Right lobe of liver (tissue), 6 donors: ENCODE measurements at regions not wholly inside any gene's neighbourhood (a gene's known extent, or its start where the extent isn't known, plus 50 kb on each side); places are given as distances from the start of the nearest gene placed in this dataset.

Source experiments
- ATAC-seq, 4 donors: fragments of 200-7000 bp; cut with Tn5 transposase; one replicate each; pipeline ENCODE4 v1.9.1; 2020; ENCODE audit warnings: mild to moderate bottlenecking in 4 of 4, moderate library complexity in 4 of 4
- DNase-seq, 3 donors: peaks; one replicate each; pipeline ENCODE4 v3.0.0-alpha.2; 2020
- H3K27ac ChIP-seq, 3 donors: fragments of 200-600 bp; one replicate each; pipeline ENCODE4 v1.8.0; 2022
- H3K27me3 ChIP-seq, 2 donors: fragments of 200-600 bp; one replicate each; pipeline ENCODE4 v1.8.0; 2022
- H3K36me3 ChIP-seq, 4 donors: fragments of 200-600 bp; sonication (generic) in 1 of 4; one replicate each; pipeline versions ENCODE4 v1.5.1 to v1.8.0; 2017 to 2022; ENCODE audit warnings: control low read depth in 1 of 4
- H3K4me1 ChIP-seq, 4 donors: fragments of 200-600 bp; sonication (generic) in 1 of 4; one replicate each; pipeline versions ENCODE4 v1.5.1 to v1.8.0; 2017 to 2022; ENCODE audit warnings: control low read depth in 1 of 4
- H3K4me3 ChIP-seq, 3 donors: fragments of 200-600 bp; one replicate each; pipeline ENCODE4 v1.8.0; 2022
- H3K9me3 ChIP-seq, 4 donors: fragments of 200-600 bp; sonication (generic) in 1 of 4; one replicate each; pipeline versions ENCODE4 v1.5.1 to v1.8.0; 2017 to 2022; ENCODE audit warnings: control low read depth in 1 of 4
- POLR2A ChIP-seq: fragments of 450-650 bp; IDR thresholded peaks from one replicate; pipeline ENCODE4 v1.6.1; 2017; ENCODE audit warnings: antibody characterized with exemption, mild to moderate bottlenecking
- WGBS: methylation state at CpG from one replicate; pipeline ENCODE4 v1.1.6; 2018; ENCODE audit warnings: low coverage, low lambda C conversion rate; ENCODE audit not compliant: insufficient coverage; ENCODE audit errors: missing lambda C conversion rate; 5-methylcytosine and 5-hydroxymethylcytosine counted together
- intact Hi-C, 2 donors: fragments of 100-400 bp; cut with DNase I; formaldehyde crosslinking; loops; one replicate each; pipeline versions ENCODE4 v1.11.2 to v1.14.1; 2022
- TF ChIP-seq, protein P1 (sequence below), 4 donors: fragments of 200-600 bp in 3 of 4; fragments of 450-650 bp in 1 of 4; IDR thresholded peaks; one replicate each; pipeline versions ENCODE4 v1.5.1 to v1.8.0; 2016 to 2022; ENCODE audit warnings: antibody characterized with exemption in 4 of 4, mild to moderate bottlenecking in 2 of 4
- donor health status: DM: no; HTN: yes; CAD: no.
- donor health status: DM: no; HTN: no; CAD: no.
- donor health status: DM: no; HTN: no; CAD: no.
- donor health status: DM: no; HTN: yes; CAD: no.
- donor health status: DM: no; HTN: yes; CAD: no.

DNA sequence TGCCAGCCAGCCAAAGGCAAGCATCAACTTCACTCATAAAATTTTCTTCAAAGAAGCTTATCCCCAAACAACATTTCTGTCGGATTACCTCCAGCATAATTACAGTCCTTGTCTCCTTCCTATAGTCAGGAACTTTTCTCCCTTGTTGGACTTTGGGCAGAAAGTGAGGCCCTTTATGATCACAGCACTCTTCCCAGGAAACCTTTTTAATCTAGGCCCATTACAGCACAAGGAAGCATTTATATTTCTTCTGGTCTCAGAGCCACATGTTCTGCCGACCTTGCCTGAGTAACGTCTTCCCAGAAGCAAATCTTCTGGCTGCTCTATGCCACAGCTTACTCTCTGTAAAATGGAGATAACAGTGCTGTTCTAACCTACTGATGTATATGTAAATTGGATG is 437.2 kb upstream of the SLC35B3 start:
- intact Hi-C loops, result no loop called here
- 85% methylated on average over 3 of the region's 3 CpGs for WGBS
- no peak overlapping the region for H3K4me3 ChIP-seq
- no peak overlapping the region for H3K27ac ChIP-seq
- no peaks in the 10 kb centered on the region for H3K9me3 ChIP-seq
- no peaks in the 10 kb centered on the region for H3K36me3 ChIP-seq
- H3K27me3 ChIP-seq, result no peaks in the 10 kb centered on the region
- no peaks in the 10 kb centered on the region for H3K4me1 ChIP-seq
- ATAC-seq, result no peak
- no peak for DNase-seq
- no peak for TF ChIP-seq POLR2A
- TF ChIP-seq, protein P1, sequence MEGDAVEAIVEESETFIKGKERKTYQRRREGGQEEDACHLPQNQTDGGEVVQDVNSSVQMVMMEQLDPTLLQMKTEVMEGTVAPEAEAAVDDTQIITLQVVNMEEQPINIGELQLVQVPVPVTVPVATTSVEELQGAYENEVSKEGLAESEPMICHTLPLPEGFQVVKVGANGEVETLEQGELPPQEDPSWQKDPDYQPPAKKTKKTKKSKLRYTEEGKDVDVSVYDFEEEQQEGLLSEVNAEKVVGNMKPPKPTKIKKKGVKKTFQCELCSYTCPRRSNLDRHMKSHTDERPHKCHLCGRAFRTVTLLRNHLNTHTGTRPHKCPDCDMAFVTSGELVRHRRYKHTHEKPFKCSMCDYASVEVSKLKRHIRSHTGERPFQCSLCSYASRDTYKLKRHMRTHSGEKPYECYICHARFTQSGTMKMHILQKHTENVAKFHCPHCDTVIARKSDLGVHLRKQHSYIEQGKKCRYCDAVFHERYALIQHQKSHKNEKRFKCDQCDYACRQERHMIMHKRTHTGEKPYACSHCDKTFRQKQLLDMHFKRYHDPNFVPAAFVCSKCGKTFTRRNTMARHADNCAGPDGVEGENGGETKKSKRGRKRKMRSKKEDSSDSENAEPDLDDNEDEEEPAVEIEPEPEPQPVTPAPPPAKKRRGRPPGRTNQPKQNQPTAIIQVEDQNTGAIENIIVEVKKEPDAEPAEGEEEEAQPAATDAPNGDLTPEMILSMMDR (IDR thresholded peaks at IDR 0.05), result no peak

DNA sequence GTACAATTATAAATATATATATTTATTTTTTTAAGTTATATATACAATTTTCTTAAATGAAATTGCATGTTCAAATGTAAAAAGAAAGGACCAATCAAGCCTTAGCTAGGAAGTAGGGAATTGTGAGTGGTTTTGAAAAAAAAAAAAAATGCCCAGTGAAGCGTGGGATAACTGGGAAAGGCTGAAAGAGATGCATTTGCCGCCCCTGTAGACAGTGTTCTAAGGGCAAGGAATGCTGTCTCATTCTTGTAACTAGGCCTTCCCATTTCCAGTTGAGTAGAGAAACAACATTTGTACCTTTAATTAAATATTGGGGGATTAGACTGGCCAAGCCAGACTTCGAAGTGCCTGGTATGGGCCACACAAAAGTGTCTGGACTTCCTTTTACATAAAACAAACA is 430.1 kb upstream of the SLC35B3 start:
- Histone ChIP-seq H3K36me3 (no peaks in the 10 kb centered on the region), H3K27ac (no peak overlapping the region), H3K27me3 (no peaks in the 10 kb centered on the region), H3K9me3 (no peaks in the 10 kb centered on the region), H3K4me1 (peaks cover 0 to 2% (median 0%) of the 10 kb centered on the region in 4 donors), H3K4me3 (no peak overlapping the region)
- no peak for TF ChIP-seq POLR2A
- TF ChIP-seq, protein P1 (IDR thresholded peaks at IDR 0.05), result no peak
- DNase-seq, result no peak
- WGBS, result 90% methylated on average over 3 of the region's 3 CpGs
- intact Hi-C loops, result no loop called here
- ATAC-seq, result no peak

DNA sequence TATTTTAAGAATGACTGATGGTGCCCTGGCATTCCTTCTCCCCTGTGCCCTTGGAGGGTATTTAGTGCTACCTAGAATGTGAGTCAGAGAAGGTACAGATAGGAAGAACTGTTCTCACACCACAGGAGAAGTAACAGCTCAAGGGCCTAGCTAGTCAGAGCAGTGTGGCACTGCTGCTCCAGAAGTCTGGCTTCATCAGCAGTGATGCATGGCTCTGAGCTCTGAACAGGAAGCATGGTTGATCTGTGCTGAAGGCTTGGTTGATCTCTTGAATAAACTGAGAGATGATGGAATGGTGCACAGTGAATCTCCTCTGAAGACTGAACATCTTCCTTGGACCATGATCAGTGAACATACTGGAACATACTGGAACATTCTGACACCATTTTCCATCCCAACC is 425.3 kb upstream of the SLC35B3 start:
- Histone ChIP-seq H3K4me3 (no peak overlapping the region), H3K4me1 (peaks cover 0 to 24% (median 3%) of the 10 kb centered on the region in 4 donors), H3K36me3 (no peaks in the 10 kb centered on the region), H3K27me3 (no peaks in the 10 kb centered on the region), H3K27ac (no peak overlapping the region), H3K9me3 (no peaks in the 10 kb centered on the region)
- intact Hi-C loops, result no loop called here
- ATAC-seq (peak in 1 of 4 donors; percentile 27), DNase-seq (no peak)
- no peak for TF ChIP-seq POLR2A
- TF ChIP-seq, protein P1 (IDR thresholded peaks at IDR 0.05), result no peak

DNA sequence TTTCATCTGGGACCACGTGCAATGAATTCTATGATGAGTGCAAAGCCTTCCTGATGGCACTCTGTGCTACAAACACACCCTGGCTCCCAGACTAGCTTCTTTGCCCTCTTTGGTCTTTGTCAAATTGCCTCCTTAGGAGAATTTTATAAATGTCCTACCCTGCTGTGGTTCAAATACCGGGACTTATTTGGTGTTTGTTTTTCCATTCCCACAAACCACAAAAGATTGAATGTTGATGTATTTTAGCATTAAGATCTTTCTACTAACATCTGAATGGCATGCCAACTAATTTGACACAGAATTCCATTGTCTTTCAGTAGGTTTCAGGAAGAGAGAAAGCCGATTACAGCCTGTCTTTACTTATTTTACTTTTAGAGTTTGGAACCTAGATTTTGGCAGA is 424.2 kb upstream of the SLC35B3 start:
- H3K27me3 ChIP-seq, result no peaks in the 10 kb centered on the region
- peak overlapping the region in 1 of 3 donors; percentile 32 for H3K27ac ChIP-seq
- intact Hi-C loops, result no loop called here
- no peaks in the 10 kb centered on the region for H3K9me3 ChIP-seq
- ATAC-seq (peak in 1 of 4 donors; percentile 20), DNase-seq (no peak)
- H3K4me1 ChIP-seq, result peaks cover 0 to 24% (median 3%) of the 10 kb centered on the region in 4 donors
- WGBS, result 77% methylated on average over 3 of the region's 3 CpGs
- TF ChIP-seq POLR2A, result no peak
- TF ChIP-seq, protein P1 (IDR thresholded peaks at IDR 0.05), result no peak
- H3K36me3 ChIP-seq, result no peaks in the 10 kb centered on the region
- H3K4me3 ChIP-seq, result no peak overlapping the region

DNA sequence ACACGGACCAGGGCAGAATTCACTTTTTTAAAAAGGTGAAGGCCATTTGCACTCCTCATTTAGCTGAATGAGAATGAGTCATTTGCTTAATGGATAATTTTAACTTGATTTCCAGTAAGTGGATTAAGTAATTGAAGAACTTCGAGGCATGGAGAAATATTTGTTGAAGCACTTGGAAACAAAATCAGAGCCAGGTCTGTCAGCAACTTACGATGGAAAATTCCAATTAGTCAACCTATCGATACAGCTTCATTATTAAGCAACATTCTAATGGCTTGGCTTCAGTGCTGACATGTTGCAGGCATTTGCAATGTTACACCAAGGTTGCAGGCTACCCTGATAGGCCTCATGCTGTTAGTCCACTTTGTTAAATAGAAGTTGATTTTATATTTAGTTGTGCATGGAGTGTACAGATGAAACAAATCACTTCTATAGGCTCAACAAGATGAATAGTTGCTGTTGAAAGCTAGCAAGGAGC is 423.5 kb upstream of the SLC35B3 start:
- WGBS, result 30% methylated on average over 4 of the region's 4 CpGs
- peak overlapping the region in 1 of 3 donors; percentile 46 for H3K27ac ChIP-seq
- TF ChIP-seq, protein P1 (IDR thresholded peaks at IDR 0.05), result no peak
- no peak for TF ChIP-seq POLR2A
- H3K9me3 ChIP-seq, result no peaks in the 10 kb centered on the region
- no peak overlapping the region for H3K4me3 ChIP-seq
- H3K27me3 ChIP-seq, result no peaks in the 10 kb centered on the region
- DNase-seq, result no peak
- peaks cover 0 to 24% (median 3%) of the 10 kb centered on the region in 4 donors for H3K4me1 ChIP-seq
- peak; percentile 60 to 94 (median 86) for ATAC-seq
- intact Hi-C loops, result no loop called here
- H3K36me3 ChIP-seq, result no peaks in the 10 kb centered on the region
